ENCODE measurements at regions not wholly inside any gene's neighbourhood (a gene's known extent, or its start where the extent isn't known, plus 50 kb on each side); places are given as distances from the start of the nearest gene placed in this dataset.

- peak; percentile 88 for TF ChIP-seq CTCF (IDR thresholded peaks at IDR 0.05; ENCODE audit: poor library complexity)
- TF ChIP-seq EZH2 (IDR thresholded peaks at IDR 0.05; ENCODE audit: borderline replicate concordance): no peak
Measured at GRCh38 chr10:131453721-131454634, 142.5 kb upstream of the TCERG1L start.
